Colon (tissue), 2 donors: ENCODE measurements at regions not wholly inside any gene's neighbourhood (a gene's known extent, or its start where the extent isn't known, plus 50 kb on each side); places are given as distances from the start of the nearest gene placed in this dataset.

Experiments used
- FAIRE-seq: peaks from 2 replicates; lab custom pipeline; 2012; peaks lifted over from hg19 to GRCh38; lab: Jason Lieb, UNC
- donor health status: control.
- donor health status: control.

DNA sequence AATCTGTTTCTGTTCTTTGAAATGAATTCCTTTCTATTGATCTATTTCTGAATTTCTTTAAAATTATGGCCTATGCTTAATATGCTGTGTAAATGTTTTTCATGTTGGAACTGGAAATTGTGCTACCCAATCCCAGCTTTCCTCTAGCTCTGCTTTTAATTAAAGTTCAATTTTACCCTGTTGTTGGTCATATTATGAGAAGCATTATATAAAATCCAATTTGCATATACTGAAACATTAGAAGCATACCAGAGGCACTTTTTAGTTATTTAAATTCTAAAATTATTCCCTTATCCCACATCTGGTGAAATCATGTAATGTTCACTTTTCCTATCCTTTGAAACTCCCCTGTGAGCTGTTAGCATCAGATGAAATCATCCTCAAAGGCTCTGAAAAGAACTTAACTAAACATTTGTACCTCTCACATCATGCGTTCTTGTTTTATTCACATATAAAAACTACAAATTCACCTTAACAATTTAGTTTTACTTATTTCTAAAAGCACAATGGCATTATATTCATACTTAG is 160.6 kb upstream of the COL21A1 start:
- FAIRE-seq = no peak

DNA sequence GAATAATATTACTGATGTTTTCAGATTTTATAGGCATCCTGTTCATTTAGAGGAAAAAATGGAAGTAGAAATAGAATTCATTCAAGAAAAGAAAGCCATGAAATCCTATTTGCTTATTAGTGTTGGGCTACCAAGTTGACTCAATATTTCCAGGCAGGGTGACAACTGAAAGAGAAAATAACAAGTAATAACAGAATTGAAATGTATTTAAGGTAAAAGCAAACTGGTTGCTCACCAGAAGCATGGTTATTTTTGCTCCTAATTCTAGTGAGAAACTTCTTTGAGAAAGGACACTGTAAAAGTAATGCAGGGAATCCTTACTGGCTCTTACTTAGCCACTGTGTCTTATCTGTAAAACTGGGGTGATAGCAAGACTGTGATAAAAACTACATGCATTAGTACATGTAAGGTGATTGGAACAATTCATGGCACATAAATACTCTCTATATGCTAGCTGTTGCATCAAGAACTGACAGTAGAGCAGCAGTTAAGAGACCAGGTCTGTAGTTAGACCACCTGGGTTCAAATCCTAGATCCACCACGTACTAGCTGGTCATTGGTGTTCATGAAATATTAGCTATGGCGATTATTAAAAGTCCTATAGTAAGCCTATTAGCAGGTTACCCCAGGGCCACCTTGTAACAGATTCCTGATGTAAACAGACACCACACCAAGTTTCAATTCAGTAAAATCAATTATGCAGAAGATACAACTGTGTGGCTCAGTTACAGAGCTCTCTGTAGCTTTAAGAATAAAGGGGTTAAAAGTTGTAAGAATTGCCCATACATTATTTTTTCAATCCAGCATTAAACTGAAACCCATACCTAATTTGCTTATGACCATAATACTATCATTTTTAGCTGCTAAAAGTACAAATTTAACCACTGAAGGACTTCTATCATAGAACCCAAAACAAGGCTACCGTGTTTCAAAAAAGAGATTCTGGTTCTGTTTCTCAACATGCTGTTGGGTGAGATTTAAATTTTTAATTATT is 159.2 kb upstream of the COL21A1 start:
- no peak for FAIRE-seq

DNA sequence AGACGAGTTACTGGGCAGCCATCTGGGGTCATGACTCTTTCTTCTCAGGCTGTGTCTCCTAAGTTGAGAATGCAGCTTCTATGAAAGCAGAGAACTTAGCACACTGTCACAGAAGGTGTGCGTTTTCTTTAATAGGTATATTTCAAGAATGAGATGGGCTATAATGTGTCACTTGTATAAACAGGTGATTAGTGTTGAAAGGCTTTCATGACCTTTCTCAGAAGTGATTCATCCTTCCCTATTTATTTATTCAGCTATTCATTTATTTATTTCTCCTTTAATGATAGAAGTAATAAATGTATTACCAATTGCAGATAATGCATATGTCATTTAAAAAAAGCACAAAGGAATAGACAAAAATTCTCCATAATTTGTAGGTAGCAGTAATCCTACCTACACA is 157.2 kb upstream of the COL21A1 start:
- FAIRE-seq = no peak

DNA sequence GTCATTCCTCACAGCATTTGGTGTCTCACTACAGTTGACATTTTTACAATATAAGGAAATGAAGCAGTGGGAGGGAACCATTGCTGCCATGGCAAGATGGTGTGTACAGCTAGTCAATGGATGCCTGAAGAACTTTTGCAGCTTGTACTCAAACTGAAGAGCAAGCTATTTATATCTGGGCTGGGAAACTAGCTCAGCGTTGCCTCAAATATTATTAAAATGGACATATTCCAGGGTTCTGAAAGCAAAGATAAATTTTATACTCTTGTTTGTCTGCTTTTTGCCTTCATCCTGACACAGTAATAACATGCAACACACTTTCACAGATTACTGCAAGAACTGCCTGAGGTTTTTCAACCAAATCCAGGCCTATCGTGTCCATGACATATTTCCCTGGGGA is 156.4 kb upstream of the COL21A1 start:
- no peak for FAIRE-seq

DNA sequence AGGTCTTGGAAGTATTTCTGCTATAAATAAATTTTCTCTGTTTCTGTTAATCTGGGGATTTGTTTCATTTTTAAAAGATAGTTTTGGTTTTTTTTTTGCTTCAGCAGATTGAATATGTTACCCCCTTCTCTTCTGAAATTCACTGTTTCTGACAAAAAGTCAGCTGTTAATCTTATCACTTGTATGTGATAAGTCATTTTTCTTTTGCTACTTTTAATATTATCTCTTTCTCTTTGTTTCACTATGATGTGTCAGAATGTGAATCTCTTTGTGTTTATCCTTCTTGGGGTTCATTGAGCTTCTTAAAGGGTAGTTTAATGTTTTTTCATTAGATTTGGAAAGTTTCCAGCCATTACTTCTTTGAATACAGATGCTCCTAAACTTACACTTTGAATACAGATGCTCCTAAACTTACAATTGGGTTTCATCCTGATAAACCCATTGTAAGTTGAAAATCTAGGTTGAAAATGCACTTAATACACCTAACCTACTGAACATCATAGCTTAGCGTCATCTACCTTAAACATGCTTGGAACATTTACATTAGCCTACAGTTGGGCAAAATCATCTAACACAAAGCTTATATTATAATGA is 154.2 kb upstream of the COL21A1 start:
- FAIRE-seq = no peak

DNA sequence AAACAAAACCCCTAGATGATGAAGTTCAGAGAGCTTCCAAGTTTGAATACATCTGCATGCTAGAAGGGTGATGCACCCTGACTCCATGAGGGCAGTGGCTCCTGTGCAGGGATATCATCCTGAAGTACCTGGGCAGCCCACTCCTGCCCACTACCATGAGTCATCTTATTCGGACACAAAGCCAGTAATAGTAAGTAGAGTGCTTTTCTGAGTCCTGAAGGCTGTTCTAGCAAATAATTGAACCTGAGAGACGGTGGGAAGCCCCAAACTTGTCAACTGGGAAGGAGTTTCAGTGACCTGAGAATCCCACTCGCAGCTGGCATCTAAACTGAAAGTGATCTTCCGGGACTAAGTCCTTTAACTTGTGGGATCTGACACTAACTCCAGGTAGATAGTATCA is 152.9 kb upstream of the COL21A1 start:
- FAIRE-seq = no peak

DNA sequence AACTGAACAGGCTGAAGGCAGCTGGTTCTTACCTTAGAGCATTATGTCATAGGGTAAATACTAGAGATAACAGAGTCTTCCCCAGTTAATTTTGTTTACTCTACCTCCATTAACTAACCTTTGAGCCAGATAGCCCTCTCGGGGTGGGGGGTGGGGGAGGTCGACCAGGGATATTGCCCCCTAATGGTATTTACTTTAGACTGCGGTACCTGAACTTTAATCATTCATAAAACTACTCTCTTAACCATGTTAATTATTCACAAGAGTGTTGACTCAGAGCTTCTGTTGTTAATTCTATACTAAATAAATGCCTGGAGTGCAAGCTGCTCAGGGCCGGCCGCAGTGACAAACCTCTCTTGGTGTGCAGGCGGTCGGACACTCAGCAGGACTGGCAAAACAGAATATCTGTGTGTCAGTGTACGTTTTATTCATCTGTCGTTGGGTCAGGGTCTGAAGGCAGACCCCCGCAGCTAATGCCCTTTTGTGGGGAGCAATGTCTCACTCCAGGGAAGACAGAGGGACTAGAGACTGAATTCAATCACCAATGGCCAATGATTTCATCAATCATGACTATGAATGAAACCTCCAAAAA is 152.4 kb upstream of the COL21A1 start:
- peak; percentile 24 for FAIRE-seq

DNA sequence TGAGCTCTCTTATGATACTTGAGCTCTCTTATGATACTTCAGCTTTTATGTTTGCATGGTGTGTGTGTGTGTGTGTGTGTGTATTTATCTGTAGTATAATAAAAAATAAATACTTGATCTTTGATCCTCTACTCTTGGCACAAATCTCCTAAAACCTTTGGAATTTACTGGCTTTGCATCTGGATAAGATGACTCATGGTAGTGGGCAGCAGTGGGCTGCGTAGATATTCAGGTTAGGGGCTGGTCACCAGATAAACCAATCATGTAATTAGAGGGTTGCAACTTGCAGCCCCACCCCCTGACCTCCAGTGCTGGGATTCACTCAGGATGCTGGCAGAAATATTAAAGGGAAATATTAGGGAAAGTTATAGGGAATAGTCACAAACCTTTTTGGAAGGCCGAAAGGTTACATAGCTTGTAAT is 151.9 kb upstream of the COL21A1 start:
- no peak for FAIRE-seq

DNA sequence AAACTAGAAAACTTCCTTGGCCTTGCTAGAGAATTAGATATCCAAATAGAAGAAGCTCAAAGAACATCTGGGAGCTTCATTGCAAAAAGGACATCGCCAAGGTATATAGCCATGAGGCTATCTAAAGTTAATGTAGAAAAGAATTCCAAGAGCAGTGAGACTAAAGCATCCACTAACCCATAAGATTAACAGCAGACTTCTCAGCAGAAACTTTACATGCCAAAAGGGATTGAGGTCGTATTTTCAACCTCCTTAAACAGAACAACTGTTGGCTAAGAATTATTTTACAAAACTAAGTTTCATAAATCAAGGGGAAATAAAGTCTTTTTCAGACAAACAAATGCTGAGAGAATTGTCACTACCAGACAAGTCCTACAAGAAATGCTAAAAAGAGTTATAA is 149.1 kb upstream of the COL21A1 start:
- no peak for FAIRE-seq

DNA sequence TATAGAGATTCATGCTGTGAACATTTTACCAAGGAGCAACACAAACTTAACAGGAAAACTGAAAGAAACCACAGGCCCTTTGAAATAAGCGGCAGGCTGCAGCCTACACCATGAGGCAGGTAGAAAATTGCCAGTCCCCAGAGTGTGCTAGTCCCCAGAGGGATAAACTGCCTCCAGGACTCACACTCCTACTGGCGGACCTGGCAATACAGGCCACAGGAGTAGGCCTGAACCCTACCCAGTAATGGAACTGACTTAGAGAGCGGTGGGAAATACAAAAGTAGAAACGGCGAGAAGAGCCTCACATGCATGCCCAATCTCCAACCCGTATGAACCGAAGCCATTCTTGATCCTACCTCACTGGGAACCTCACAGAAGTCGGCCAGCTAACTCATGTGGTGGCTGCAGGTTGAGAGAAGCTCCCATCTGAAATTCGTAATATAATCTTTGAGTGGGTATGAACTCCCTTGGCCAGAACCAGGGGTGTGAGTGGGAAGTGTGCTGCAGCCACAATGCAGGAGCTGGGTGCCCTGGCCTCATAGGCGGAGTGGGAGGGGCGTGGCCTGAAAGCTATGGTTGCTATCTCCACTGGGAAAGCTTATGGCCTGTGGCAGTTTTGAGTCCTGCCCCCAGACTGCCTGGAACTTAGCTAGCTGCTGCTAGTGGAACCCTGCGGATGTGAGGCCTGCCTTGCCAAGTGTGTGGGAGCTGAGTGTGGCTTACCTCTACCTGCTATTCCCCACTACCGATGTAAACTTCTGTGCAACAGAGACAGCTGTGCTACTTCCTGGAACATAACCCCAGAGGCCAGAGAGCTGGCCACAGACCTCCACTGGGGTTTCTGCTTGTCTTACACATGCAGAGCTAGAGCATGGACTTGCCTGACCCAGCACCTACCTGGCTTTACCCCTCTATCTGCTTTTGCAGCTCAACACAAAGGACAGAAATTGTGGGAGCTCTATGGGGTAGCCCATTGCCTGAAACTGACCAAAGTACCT is 146.5 kb upstream of the COL21A1 start:
- FAIRE-seq = no peak

DNA sequence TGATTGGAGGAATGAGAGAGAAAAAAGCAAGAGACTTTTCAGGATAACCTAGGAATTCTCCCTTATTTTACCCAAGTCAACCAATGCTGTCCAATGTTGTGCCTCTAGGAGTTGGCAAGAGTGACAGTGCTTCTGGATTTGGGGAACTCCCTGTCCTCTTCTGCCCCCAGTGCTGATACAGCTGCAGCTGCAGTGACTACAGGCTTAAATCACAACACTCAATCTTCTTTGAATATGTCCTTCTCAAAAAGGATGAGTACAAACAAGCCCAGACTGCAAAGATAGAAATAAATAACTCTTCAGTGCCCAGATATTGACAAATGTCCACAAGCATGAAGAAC is 141.0 kb upstream of the COL21A1 start:
- FAIRE-seq = no peak

DNA sequence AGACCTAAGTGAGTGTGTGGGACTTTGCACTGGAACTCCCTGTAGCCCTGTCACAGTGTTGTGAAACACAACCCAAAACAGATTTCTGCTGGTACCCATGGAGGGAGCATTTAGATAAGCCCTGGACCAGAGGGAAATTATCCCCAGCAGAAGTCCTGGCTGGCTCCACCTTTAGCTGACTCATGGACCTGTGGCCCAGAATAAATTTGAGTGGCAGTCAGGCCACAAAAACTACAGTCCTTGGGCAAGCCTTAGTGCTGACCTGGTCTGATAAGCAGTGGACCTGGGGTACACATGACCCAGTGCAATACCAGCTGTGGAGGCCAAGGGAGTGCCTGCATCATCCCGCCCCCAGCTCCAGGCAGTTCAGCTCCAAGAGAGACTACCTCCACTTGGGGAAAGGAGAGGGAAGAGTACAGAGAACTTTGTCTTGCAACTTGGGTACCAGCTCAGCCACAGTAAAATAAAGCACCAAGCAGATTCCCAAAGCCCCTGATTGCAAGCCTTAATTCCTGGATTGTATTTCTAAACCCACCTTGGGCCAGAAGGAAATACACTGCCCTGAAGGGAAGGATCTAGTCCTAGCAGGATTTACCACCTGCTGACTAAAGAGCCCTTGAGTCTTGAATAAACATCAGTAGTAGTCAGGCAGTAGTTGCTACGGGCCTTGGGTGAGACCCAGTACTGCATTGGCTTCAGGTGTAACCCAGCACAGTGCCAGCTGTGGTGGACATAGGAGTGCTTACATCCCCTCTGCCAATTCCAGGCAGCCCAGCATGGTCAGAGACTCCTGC is 140.4 kb upstream of the COL21A1 start:
- FAIRE-seq = no peak

DNA sequence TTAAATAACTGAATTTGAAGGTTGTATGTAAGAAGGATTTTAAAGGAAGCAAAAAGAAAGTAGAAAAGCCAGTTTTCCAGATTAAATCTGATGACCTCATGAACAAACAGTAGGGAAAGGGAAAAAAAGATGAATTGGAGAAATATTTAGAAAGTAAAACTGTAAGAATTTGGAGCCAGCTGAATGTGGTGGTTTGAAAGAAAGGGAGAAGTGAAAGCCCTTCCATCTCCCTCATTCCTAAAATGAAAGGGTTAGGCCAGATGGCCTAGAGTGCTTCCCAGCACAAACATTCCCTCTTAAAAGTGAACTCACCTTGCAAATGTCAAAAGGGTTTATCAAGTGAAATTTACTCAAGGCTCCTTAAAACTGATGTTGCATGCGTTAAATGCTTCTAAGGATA is 139.3 kb upstream of the COL21A1 start:
- no peak for FAIRE-seq

DNA sequence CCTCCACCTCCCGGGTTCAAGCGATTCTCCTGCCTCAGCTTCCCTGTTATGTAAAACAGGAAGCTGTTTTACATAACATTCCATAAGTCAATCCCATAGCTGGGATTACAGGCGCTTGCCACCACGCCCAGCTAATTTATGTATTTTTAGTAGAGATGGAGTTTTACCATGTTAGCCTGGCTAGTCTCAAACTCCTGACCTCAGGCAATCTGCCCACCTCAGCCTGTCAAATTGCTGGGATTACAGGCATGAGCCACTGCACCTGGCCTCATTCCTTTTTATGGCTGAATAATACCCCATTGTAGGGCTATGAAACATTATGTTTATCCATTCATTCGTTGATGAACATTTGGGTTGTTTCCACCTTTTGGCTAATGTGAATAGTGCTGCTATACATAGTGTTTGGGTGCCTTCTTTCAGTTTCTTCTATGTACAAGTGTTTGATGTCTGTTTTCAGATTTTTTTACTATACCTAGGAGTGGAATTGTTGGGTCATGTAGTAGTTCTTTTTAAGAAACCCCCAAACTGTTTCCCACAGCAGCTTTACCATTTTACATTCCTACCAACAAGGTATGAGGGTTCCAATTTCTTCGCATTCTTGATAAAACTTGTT is 138.7 kb upstream of the COL21A1 start:
- no peak for FAIRE-seq

DNA sequence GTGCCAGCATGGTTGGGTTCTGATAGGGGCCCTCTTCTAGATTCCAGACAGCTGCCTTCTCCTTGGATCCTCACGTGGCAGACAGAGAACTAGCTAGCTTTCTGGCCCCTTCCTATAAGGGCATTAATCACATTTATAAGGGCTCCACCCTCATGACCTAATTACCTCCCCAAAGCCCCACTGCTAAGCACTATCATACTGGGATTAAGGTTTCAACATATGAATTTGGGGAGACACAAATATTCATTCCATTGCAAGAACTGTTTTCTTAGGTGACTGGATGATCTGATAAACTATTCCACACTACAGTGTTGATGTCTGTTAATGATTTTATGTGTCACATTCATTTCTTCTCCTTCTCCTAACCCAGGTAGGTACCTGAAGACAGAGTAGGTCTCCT is 135.8 kb upstream of the COL21A1 start:
- FAIRE-seq = no peak

DNA sequence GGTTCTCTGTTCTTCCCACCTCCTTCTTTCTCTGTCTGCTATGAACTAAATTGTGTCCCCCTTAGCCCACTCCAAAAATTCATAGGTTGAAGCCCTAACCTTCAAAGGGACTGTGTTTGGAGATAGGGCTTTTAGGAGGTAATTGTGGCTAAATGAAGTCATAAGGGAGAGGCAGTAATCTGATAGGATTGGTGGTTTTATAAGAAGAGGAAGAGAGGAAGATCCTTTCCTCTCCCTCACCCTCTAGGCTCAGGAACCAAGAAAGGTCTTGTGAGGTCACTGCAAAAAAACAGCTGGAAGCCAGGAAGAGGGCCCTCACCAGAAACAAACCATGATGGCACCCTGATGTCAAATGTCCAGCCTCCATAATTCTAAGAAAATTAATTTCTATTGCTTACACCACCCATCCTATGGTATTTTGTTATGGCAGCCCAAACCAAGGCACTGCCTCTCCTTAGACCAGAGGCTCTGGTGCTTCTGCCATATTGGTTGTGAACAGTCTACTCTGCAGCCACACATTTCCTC is 135.1 kb upstream of the COL21A1 start:
- no peak for FAIRE-seq

DNA sequence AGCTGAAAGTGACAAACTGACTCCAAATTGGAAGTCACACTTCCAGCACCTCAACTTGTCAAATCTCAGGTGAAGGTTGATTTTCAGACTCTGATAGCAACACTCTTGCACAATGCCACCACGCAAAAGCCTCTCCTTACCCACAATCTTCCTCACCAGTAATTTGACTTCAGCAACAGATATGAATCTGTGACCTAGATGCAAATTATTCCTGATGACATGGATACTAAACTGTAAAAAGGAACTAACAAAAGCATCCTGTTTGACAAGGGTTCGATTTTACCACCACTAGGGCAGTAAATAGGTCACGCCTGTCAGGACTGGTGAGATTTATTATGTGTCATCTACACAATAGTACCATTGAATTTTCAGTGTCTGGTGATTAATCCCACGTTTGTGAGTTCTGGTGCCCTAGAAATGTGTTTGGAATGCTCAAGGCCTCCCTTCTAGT is 134.4 kb upstream of the COL21A1 start:
- no peak for FAIRE-seq

DNA sequence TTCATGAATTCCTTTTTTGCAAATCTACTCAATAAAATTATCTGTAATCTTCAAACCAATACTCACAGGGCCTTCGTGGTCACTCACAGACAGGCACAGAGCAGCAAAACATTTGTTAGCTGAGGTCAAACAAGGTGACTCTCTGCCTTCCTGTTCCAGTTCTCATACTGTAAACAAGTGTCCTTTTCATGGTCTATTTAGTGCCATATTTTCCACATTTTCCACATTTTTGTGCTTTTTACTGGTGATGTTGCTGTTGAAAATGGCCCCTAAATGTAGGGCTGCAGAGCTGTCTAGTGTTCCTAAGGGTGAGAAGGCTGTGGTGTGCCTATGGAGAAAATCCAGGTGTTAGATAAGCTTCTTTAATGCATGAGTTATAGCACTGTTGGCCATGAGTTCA is 133.1 kb upstream of the COL21A1 start:
- FAIRE-seq = no peak

DNA sequence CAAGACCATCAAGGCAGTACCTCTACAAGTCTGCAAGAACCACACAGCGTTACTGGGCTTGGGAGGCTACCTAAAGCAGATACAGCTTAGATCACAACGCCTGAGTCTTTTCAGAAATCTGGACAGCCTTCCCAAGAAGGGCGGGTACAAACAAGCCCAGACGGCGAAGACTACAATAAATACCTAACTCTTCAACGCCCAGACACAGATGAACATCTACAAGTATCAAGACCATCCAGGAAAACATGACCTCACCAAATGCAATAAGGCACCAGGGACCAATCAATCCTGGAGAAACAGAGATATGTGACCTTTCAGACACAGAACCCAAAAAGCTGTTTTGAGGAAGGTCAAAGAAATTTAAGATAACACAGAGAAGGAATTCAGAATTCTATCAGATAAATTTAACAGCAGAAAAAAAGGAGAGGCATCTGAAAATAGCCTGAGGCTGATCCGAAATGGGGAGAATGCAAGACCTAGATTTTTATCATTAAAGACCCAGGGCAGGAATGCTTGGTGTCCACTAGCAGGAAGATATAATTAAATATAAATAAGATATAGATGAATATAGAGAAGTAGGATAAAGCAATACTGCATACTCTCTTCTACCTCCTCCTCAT is 131.7 kb upstream of the COL21A1 start:
- no peak for FAIRE-seq

DNA sequence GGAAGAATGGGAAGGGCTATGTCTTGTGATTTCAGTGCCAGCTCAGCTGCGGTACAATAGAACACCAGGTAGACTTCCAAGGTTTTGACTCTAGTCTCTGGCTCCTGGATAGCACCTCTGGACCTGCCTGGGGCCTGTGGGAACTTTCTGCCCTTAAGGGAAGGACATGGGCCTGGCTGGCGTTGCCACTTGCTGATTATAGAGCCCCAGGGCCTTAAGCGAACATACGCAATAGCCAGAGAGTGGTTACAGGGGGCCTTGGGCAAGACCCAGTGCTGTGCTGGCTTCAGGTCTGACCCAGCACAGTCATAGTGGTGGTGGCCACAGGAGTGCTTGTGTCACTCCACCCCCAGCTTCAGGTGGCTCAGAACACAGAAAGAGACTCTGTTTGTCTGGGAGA is 131.1 kb upstream of the COL21A1 start:
- FAIRE-seq = no peak
